ENCODE measurements at regions not wholly inside any gene's neighbourhood (a gene's known extent, or its start where the extent isn't known, plus 50 kb on each side); places are given as distances from the start of the nearest gene placed in this dataset.

GRCh38 chr1:4057603-4058002 is 157.5 kb upstream of the C1orf174 start:
- TF ChIP-seq POLR2A (IDR thresholded peaks at IDR 0.05) (no peak), CTCF (IDR thresholded peaks at IDR 0.05) (no peak)
